GM18508 (cell line): ENCODE measurements at regions not wholly inside any gene's neighbourhood (a gene's known extent, or its start where the extent isn't known, plus 50 kb on each side); places are given as distances from the start of the nearest gene placed in this dataset.
"Not testable (repeated sequence)": the region's sequence is repeated elsewhere in the genome, so short reads cannot be mapped to it uniquely, and the experiment has no call there.

ENCODE experiments used
- ATAC-seq: cut with Tn5 transposase; IDR thresholded peaks from one replicate; pipeline ENCODE4 v1.9.1; 2021; ENCODE audit warnings: moderate number of reproducible peaks; ENCODE audit not compliant: insufficient read depth, unreplicated experiment

DNA sequence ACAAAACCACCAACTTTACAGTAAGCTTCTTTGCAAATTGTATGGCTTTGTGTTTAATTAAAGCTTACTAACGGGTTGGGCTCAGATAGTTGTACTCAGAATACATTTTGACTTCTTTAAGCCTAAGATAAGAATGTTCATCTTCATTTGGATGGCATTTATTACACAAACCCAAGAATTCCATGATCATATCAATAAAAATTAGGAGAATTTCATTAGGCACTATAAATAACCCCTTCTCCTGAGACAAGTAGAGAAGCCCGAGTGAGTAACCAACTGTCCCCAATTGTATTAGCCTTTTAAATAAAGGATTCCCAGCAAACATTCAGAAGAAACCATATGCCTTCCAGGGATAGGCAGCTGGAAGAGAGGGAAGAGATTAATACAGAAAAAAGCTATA is 504.7 kb downstream of the KCNJ2 start:
- ATAC-seq: no peak

DNA sequence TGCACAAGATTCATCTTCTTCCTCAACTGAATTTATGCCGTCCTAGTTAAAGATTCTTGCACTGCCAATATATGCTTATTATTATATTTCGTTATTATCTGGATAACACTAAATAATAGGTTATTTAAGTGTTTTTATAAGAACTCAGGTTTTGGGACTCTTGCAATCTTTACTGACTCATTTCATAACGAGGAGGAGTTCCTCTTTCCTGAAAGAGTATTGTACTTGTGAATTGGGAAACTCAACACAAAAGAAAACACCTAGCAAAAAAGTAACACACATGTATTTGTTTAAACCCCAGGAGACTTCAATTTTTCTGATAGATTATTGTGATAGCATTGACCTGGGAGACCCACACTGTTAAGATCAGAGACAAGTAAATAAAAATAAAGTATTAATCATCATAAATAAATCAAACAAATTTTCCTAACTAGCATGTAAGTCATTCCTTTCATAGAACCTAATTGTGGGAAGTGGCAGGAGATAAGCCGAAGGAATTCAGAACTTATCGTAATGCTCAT is 505.8 kb downstream of the KCNJ2 start:
- no peak for ATAC-seq

DNA sequence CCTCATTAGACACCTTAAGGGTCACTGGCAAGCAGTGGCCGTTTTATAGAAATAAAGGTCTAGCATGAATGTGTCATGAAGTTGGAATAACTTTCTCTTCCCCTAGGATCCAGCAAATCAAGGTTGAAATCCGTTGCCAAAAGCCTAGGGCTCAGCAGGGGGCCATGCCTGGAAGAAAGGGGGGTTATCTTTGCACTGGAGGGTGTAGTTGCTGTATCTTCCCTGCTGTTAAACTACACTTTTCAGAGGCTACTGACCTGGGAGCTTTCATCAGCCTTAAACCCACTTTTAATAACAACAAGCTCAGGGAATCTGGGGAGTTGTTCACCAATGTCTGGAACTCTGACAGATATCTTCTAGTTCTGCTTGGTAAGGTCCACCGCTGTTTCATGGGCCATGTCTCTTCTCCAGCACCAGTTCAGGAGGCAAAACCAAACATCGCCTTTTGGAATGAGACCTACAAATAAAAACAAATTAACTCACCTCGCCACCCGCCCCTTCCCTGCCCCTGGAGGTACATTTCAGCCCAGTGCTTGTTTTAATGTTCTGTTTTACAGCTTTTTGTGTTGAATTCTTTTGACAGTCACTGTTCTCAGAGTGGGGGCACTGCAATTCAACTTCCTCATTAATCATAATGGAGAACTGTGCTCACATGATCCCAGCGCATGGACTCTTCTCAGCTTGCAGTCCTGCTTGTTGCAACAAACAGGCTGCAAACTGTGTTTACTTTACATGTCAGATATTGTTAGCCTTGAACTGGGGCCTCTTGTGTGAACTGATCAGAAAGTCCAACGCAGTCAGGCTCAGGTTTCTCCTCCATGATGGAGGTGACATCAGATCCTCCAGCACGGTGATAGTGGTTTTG is 508.7 kb downstream of the KCNJ2 start:
- ATAC-seq: no peak

DNA sequence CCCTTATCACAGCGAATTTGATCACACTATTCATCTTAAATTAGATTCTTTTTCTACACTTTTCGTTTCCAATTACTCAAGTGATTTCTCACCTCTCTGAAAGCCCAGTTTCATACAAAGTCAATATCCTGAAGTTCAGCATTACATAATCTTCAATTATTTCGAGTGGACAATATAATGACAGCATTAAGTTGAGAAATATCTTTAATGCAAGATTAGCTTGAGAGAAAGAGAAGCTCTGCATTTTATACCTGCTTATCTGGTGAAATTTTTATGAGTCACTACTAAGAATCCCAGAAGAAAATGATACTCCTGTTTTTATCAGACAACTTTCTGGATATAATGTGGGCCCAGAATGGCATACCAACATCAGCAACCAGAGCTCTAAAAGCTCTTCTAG is 509.6 kb downstream of the KCNJ2 start:
- no peak for ATAC-seq

DNA sequence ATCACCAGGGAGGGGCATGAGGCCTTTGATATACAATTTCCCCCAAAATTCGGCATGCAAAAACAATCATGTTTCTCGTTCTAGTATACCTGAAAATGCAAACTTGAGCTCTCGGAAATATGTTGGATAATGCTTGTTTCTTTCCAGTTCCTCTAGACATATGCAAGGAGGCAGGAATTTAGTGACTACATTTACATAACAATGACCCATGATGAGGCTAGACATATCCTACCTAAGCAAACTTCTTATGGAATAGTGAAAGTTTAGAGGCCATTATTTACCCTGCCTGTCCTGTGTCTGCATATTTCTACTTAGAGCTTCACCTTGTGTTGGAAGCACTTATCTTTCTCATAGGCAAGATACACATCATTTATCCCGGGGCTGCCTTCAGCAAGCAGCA is 514.6 kb downstream of the KCNJ2 start:
- ATAC-seq: no peak

DNA sequence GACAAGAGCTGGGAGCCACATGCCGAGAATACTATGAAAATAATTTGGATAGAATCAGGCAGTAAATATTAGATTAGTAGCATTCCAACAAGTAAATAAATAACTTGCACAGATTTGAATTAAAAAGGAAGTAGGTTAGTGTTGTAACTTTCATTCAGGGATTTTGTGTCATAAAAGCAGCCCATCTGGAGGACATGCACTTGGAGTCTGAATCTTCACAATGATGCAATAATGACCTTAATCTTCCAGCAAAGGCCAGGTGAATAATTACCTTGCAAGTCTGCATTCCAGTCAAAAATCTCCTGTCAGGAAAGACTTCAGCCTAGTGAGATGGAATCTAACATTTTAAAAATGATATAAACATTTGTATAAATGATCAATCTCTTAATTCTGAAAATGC is 518.1 kb downstream of the KCNJ2 start:
- no peak for ATAC-seq

DNA sequence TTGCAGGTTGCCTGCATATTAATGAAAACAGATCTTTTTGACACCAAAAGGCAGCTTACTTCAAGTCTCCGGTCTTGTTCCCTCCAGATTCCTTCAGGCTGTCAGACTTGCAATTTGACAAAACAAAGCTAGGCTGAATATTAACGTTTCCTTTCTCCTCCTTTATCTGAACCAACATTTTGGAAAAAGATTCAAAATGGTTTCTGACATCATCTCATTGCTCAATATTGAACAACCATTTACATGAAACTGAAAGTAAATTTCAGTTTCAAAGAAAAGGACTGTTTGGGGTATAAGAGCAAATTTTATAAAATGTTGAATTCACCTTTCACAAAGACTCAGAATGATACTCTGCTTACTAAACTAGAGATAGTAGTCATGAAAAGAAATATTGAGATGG is 521.8 kb downstream of the KCNJ2 start:
- no peak for ATAC-seq

DNA sequence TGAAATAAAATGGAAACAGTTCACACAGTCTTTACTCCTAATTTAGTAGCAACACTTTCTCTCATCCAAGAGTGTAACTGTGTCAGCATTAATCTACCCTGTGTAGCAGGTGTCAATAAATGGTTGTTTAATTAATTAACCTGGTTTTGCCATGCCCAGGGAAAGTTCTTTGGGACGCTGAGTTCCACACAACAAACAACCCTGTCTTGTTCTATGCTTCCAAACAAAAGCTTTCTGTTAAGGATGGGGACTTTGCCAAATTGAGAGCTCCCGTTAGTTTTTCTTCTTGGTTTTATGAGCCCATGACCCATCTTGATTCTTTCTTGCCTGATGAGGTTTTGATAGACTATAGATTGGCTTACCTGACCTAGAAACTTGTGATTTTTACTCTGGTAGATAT is 530.1 kb downstream of the KCNJ2 start:
- no peak for ATAC-seq

DNA sequence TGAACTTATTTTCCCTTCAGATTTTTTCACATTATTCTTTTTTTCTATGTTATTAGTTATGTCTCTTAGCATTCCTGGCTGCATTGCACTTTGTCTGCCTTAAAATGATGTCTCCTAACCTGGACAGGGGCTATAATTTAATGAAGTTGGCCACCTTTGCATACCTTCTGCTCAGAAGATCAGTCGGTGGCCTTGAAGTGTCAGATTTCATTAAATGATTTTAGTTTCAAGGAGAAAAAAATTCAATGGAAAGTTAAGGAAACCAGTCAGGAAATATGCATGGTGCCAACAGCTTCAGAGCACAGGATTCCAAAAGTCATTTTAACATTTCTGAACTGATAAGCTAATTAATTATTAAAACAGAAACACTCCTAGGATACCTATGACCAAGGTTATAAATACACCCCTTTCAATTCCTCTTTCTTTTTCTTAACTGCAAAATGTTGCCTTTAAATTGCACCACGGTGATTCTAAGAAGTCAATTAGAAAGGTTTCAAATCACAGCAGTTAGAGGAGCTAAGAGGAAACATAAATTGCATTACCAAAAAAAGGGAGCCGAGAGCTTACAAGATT is 533.4 kb downstream of the KCNJ2 start:
- ATAC-seq: no peak

DNA sequence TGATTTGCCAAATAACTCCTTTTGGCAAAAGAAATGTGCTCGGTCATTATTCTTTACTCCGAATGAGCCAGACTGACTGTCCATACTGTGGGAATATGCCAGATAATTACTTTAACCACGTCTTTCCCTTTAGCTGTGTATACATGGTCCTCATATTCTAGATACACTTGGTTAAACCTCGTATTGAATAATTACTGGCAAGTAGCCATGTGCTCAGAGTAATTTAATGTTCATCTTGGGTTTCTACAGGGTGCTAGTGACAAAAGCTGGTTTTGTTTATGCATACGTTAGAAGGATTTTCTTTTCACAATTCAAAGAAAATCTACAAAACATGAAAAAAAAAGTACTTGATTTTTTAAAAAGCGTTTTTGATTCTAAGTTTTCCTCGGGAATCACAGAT is 540.3 kb downstream of the KCNJ2 start:
- ATAC-seq: no peak

DNA sequence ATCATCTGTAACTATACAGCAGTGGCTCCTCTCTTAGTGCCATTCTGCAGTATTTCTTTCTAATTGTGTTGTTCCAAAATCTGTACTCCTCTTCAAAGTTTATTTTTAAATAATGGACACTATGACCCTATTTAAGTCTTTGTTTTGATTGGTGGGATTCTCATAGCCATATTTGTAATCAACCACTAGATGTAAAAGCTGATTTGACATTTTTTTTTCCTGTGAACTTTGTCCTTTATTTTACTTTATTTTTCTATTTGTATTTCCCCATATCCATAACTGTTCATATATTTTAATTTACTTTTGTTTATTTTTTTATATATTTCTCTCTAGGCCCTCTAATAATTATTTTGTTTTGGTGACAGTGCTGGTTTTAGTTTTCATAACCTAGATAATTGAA is 544.4 kb downstream of the KCNJ2 start:
- ATAC-seq: no peak

DNA sequence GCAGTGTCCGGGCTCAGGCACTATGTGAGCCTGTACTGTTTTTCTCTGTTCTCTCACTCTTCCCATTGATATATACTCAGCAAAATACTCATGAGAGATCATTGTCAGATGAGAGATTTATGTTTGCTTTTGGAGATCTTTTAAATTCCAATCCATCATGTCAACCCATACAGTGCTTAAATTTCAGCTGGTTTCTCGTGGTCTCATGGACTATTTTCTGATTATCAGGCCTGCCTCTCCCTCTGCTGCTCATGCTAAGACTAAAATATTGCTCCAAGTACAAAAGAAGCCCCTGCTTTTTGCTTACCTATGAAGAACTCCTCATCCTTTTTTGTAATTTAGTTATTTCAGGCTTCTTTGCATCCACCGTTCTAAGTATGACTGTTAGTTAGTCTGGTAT is 547.2 kb downstream of the KCNJ2 start:
- ATAC-seq: no peak

DNA sequence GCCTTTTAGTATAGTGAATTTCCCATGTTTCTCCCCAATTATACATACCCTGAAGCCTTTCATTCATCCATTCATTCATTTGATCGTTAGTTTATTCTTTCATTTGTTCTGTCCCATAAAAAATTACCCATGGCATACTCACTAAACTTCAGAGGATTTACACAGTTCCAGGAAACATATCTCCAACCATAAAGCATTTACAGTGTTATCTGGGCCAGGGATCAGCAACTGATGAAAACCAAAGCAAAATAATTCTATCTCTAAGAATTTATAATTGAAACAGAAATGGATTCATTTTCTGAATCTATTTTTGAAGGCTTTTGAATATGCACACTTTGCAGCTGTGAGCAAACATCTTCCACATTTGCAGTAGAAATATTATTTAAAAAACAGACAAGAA is 547.7 kb downstream of the KCNJ2 start:
- ATAC-seq: no peak

DNA sequence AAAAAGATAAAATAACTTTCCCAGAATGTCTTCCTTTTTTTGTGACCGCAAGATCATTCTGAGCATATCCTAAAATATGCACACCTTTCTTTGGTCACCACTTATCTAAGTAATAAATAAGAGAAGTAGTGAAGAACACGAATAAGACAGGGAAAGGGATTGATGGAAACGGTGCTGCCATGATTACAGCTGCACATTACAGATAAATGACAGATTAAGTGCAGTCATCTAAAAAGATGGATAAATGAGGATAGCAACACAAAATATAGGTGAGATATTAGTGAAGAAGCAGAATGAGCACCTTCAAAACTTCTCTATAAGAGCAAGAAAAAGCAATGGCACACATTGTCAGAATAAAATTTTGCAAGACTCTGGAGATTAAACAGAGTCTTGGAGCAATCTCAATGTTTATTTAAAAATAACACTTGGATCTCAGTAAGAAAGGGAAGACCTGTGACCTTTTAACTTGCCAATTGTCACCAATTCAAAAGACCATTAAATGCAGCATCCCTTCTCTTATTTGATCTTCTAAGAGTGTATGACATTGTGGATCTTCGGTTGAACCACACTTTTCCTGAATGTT is 567.1 kb downstream of the KCNJ2 start:
- ATAC-seq: no peak

DNA sequence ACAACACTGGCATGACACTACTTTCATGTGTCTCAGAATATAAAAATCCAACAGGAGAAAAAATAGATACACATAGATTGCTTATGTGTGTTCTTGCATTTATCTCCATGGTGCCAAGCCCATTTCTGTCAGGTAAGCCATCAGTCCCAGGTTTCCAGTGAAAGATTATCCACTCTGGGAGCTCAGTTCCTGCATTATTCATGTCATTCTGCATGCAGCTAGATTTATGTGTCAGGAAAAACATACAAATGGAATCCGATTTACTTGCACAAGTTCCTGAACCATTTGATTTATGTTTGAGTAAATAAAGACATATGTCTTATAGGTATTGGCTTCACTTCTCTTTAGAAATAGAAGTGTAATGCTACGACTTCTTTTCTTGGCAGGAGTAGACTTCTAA is 569.7 kb downstream of the KCNJ2 start:
- ATAC-seq: no peak

DNA sequence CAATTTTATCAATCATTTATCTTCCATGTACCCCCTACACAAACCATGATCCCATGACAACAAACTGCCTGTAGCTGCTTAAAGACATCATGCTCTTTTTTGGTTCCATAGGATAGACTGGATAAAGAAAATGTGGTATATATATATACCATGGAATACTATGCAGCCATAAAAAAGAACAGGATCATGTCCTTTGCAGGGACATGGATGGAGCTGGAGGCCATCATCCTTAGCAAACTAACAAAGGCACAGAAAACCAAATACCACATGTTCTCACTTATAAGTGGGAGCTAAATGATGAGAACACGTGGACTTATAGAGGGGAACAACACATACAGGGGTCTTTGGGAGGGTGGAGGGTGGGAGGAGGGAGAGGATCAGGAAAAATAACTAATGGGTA is 577.2 kb downstream of the KCNJ2 start:
- not testable (repeated sequence) for ATAC-seq

DNA sequence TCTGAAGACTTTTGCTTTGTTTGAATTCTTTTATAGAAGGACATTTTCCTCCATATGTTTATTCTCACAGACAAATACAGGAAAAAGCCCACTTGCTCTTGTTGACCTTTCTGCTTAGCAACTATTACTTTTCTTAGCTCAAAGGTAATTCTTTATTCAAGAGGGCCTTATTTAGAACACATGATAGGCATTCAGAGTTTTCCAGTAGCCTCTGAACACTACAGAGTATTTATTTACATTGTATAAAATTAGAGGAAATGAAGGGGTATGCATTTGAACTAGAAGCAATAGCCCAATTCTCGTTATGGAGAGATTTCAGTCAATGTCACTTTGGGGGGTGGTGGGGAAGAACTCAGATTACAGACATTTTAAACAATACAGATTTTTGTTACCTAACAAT is 581.7 kb downstream of the KCNJ2 start:
- no peak for ATAC-seq

DNA sequence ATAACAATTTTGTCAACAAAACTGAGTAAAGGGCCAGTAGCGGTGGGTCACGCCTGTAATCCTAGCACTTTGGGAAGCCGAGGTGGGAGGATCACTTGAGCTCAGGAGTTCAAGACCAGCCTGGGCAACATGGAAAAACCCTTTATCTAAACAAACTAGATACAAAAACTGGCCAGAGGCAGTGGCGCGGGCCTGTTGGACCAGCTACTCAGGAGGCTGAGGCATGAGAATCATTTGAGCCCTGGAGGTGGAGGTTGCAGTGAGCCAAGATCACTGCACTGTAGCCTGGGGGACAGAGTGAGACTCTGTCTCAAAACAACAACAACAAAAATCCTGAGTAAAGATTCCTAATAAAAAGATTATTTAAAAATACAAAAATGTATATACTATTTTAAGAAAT is 583.1 kb downstream of the KCNJ2 start:
- ATAC-seq: not testable (repeated sequence)

DNA sequence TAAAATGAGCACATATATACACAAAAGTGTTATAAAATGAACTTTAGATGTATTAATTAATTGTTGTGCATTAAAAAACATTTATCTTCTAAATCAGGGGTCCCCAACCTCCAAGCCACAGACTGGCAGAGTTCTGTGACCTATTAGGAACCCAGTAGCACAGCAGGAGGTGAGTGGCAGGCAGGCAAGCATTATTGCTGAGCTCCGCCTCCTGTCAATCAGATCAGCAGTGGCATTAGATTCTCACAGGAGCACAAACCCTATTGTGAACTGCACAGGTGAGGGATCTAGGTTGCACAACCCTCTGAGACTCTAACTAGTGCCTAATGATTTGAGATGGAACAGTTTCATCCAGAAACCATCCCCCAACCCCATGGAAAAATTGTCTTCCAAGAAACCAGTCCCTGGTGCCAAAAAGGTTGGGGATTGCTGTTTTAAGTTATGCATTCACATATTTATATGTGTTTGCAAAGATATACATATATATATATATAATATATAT is 583.7 kb downstream of the KCNJ2 start:
- ATAC-seq: no peak

DNA sequence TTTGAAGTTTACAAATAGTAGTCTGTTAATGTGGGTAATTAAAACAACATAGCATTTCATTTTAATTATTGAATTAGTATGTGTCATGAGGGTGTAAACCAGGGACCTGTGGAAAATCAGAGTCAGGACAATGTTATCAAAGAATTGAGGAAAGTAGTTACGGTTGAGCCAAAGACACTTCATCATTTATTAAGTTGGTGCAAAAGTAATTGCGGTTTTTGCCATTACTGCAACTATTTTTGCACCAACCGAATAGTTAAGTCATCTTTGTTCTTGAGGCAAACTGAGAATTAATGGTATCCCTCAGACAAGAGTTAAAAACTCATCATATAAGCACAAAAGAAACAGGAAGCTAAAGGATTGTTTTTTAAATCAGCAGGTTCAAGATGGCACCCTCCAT is 593.7 kb downstream of the KCNJ2 start:
- ATAC-seq: no peak

DNA sequence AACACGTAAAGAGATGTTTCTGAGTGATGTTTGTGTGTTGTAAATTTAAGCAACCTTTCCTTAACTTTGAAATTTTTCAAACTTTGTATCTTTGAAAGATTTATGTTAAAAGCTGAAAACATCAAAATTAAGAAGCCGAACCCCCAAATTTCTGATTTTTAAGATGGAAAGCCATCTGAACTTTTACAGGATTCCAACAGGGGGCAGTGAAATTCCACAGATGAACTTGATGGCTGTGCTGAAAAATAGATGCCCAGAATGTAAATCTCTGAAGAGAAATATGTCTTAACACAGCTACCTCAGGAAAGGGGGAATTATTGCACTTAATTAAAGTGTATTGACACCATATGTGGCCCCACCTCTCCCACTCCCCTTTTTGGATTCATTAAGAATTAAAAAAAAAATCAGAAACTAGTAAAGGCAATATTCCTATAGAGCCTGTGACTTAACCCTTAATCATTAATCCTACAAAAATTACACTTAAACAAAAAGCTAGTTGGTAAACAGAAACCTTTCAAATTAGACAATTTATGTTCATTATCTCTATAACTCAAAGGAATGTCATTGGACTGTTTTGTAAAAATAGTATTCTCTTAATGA is 597.9 kb downstream of the KCNJ2 start:
- no peak for ATAC-seq
